ENCODE measurements at regions not wholly inside any gene's neighbourhood (a gene's known extent, or its start where the extent isn't known, plus 50 kb on each side); places are given as distances from the start of the nearest gene placed in this dataset.

- TF ChIP-seq YEATS2 (CRISPR knock-in tag; IDR thresholded peaks at IDR 0.05; ENCODE audit: borderline replicate concordance), result peak; percentile 98
- no peak for TF ChIP-seq NONO (IDR thresholded peaks at IDR 0.05)
- TF ChIP-seq NONO (CRISPR knock-in tag; conservative IDR thresholded peaks at IDR 0.05), result peak; percentile 80
- peak; percentile 75 for TF ChIP-seq PHF20 (CRISPR knock-in tag; IDR thresholded peaks at IDR 0.05)
- TF ChIP-seq KDM5B (CRISPR knock-in tag; IDR thresholded peaks at IDR 0.05; ENCODE audit: borderline replicate concordance), result peak; percentile 45; the same call in 1 of the 2 replicates
- peak; percentile 57; the same call in 1 of the 2 replicates for TF ChIP-seq SALL1 (CRISPR knock-in tag; IDR thresholded peaks at IDR 0.05)
- TF ChIP-seq SMC3 (IDR thresholded peaks at IDR 0.05; ENCODE audit: low read length), result peak; percentile 53
Observed at GRCh38 chr22:25447686-25448434, 116.6 kb upstream of the GRK3 start (continued).

GRCh38 chr22:25448435-25449051 is 115.9 kb upstream of the GRK3 start:
- DNase-seq (ENCODE audit: low spot score) (no peak), ATAC-seq (peak; percentile 21; the same call in 2 of the 3 replicates), FAIRE-seq (no peak)
- BruUV-seq (replicated peaks), result TSS peak; percentile 53
- no peaks in the 10 kb centered on the region for H3K9me3 ChIP-seq (ENCODE audit: low read length)
- peaks cover 23% of the 10 kb centered on the region for H4K20me1 ChIP-seq (ENCODE audit: insufficient read depth, low read length)
- H3K4me2 ChIP-seq (ENCODE audit: low read depth, low read length), result peak overlapping the region; percentile 94
- peaks cover 54% of the 10 kb centered on the region for H3K4me1 ChIP-seq (ENCODE audit: insufficient read depth, low read length)
- peak overlapping the region; percentile 95 for H3K27ac ChIP-seq (ENCODE audit: extremely low read length, insufficient read depth, low read length)
- H3K27me3 ChIP-seq (ENCODE audit: control insufficient read depth in 1 of 2, insufficient read depth in 2 of 2, low read length in 2 of 2), result no peaks in the 10 kb centered on the region; a peak in 1 of 5 replicates
- peak overlapping the region; percentile 56 for H2AFZ ChIP-seq (ENCODE audit: low read length)
- in situ Hi-C loops (cut with HindIII; ENCODE audit: extremely low pct_ligation_motif_present, low pct_unique_long_range_greater_than_20kb), result no loop called here
- no peak for TF ChIP-seq GFI1 (CRISPR knock-in tag; IDR thresholded peaks at IDR 0.05; ENCODE audit: borderline replicate concordance)
- no peak for TF ChIP-seq ZNF652 (CRISPR knock-in tag; IDR thresholded peaks at IDR 0.05; ENCODE audit: borderline replicate concordance, low read depth)
- TF ChIP-seq ZNF878 (CRISPR knock-in tag; IDR thresholded peaks at IDR 0.05), result 0 out of 2 replicates have a peak, but pooled peaks have one; percentile 2
- no peak for TF ChIP-seq CHCHD3 (CRISPR knock-in tag; IDR thresholded peaks at IDR 0.05)
- 0 out of 2 replicates have a peak, but pooled peaks have one; percentile 18 for TF ChIP-seq SAP130 (CRISPR knock-in tag; IDR thresholded peaks at IDR 0.05; ENCODE audit: low read depth)
- no peak for TF ChIP-seq FOXP1 (IDR thresholded peaks at IDR 0.05)
- no peak for TF ChIP-seq FOXP1 (CRISPR knock-in tag; IDR thresholded peaks at IDR 0.05)
- no peak for TF ChIP-seq ZNF44 (CRISPR knock-in tag; IDR thresholded peaks at IDR 0.05)
- TF ChIP-seq ZNF136 (CRISPR knock-in tag; IDR thresholded peaks at IDR 0.05; ENCODE audit: low read depth), result no peak
- H3K4me3 ChIP-seq (replicated peaks in 1 of 3; ENCODE audit: insufficient read depth in 1 of 3, low read depth in 2 of 3, low read length in 3 of 3), result peak overlapping the region; percentile 64 to 96 (median 91)
- H3K79me2 ChIP-seq (ENCODE audit: insufficient read depth, low read length), result peaks cover 62% of the 10 kb centered on the region
- H3K36me3 ChIP-seq (replicated peaks in 1 of 2; ENCODE audit: control insufficient read depth in 1 of 2, insufficient read depth in 2 of 2, low read length in 2 of 2), result peaks cover 3 to 21% of the 10 kb centered on the region in 2 experiments; a peak in 4 of 5 replicates
- intact Hi-C loops (cut with micrococcal nuclease; ENCODE audit: unreplicated experiment), result loop anchor here (5.0 kb wide), 1 partner anchor 86 kb away; no protein-coding TSS in a partner anchor
- 2% methylated on average over 10 of the region's 16 CpGs for WGBS (ENCODE audit: low lambda C conversion rate)
- peak overlapping the region; percentile 89 for H3K9ac ChIP-seq (ENCODE audit: insufficient read depth, low read depth, low read length)
- CTCF ChIA-PET (ENCODE audit: low intra/inter-chr PET ratio, low total read pairs), result interaction anchor here (1.4 to 1.7 kb wide), 2 partner anchors 86 to 324 kb away, joined by 7 to 8 read pairs; no protein-coding TSS in a partner anchor
- POLR2A ChIA-PET, result no interaction called here

Data from HepG2 (cell line).